NCI-H510A (cell line): ENCODE measurements at regions not wholly inside any gene's neighbourhood (a gene's known extent, or its start where the extent isn't known, plus 50 kb on each side); places are given as distances from the start of the nearest gene placed in this dataset.

Experiments used
- DNase-seq: peaks from one replicate; lab custom pipeline; 2025; lab: John Stamatoyannopoulos, UW

DNA sequence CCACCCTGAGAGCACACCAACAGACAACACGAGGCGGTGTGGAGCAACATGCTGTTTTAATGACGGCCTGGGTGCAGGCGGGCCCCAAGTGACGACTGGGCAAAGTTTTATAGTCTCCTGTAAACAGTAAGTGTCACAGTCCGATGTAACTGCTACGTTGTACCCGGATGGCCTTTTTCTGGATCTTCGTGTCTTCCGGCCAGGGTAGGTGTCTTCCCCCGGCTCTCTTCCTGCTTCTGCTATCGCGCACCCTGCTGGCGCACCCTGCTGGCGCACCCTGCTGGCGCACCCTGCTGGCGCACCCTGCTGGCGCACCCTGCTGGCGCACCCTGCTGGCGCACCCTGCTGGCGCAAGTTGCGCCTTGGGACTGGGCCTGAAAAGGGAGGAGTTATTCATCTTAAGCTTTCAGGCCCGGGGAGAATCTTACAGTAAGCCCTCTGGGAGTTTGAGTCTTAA, 143.0 kb upstream of the TARS1 start:
- DNase-seq, result peak; percentile 2

DNA sequence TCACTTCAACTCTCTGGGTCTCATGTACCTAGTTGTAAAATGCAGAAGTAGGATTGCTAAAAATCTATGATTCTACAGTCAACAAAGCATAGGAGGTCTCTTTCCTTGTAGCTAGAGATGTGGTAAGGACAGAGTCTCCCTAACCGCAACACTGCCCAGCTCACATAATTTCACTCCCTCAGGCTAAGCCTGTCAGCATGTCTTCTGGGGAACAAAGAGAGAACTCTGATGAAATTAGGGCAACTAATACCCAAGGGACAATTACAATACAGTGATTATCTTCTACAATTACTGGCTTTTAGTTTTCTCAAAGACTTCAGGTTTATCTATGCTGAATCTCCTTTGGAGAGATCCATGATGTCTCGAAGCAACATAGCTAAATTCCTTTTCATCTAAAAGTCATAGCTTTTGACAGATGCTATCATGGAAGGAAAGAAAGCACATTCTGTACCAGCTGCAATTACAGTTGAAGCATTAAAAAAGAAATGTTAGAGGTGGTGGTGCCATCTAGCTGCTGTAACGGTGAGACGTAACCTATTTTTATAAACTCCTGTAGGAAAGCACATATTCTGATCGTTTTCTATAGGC, 141.1 kb upstream of the TARS1 start:
- DNase-seq, result no peak

DNA sequence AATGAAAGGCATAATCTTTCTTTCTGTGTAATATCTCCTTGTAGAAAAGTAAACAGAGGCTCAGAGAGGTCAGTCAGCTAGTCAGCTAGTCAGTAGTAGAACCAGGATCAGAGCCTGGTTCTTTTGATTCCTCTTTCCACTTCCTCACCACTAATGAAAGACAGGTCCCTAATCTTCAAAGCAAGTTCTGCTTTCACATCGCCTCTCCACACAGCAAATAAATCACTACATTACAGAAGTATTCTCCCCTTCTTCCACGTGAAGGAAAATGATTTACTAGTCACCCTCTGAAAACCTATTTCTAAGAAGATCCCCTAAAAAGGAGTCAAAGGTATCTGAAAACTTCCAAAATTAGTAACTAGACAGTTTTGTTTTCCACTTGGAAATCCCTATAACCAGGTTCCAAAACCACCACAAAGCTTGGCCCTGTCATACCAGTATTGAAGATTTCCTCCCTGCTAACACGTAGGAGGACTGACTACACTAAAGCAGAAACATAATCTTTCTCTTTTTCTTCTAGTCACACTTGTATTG, 140.5 kb upstream of the TARS1 start:
- no peak for DNase-seq

GRCh38 chr5:33303579-33304095, 137.1 kb upstream of the TARS1 start:
- no peak for DNase-seq

DNA sequence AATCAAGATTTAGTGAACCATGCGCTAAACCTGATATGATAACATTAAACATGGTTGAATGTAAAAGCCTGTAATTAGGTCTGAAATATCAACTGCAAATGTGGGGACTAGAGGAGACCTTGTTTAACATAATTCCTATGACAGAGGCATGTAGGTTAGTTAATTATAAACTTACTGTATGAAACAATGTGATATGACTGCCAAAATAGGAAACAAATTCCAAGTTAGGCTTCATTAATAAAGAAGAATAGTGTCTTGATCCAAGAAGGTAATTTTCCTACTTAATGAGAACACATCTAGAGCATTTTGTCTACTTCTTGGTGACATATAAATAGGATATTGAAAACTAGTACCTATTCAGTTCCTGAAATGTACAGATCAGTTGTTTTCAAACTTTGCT, 136.2 kb upstream of the TARS1 start:
- no peak for DNase-seq

- DNase-seq, result no peak
These were observed 135.2 kb upstream of the TARS1 start for GRCh38 chr5:33305572-33305971.

GRCh38 chr5:33306758-33307157, 134.0 kb upstream of the TARS1 start:
- DNase-seq, result no peak

DNA sequence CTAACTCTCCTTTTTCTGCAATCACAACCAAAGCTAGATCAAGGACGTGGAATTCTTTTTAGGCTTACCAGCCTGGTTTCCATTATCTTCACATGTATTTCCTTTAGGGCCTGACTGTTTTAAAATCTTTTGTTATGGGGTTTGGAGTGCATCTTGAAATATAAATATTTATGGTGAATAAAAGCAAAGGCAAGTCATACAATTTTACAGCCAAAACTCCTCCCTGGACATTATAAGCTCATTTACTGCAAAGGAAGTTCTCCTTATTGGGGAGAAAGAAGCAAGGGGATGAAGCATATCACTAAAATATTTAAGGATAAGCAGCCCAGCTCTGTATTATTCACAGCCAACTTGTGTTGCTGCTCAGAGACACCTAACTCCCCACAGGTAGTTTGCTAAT, 132.2 kb upstream of the TARS1 start:
- DNase-seq, result no peak

DNA sequence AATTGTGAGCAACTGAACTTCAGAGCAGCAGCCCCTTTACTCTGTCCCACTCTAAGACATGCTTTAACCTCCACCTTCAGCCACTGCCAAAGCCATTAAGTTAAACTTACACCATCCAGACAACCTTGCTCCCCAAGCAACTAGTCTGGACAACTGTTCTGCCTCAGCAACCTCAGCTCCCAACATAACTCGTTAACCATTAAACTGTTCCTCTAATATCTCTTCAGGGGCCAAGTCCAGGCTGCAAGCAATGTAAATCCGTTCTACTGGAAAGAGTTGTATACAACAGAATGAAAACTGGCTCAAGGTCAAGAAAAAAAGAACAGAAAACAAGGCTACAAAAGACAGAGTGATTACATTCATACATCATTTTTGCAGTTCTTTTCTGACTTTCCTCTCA, 131.7 kb upstream of the TARS1 start:
- DNase-seq, result no peak

DNA sequence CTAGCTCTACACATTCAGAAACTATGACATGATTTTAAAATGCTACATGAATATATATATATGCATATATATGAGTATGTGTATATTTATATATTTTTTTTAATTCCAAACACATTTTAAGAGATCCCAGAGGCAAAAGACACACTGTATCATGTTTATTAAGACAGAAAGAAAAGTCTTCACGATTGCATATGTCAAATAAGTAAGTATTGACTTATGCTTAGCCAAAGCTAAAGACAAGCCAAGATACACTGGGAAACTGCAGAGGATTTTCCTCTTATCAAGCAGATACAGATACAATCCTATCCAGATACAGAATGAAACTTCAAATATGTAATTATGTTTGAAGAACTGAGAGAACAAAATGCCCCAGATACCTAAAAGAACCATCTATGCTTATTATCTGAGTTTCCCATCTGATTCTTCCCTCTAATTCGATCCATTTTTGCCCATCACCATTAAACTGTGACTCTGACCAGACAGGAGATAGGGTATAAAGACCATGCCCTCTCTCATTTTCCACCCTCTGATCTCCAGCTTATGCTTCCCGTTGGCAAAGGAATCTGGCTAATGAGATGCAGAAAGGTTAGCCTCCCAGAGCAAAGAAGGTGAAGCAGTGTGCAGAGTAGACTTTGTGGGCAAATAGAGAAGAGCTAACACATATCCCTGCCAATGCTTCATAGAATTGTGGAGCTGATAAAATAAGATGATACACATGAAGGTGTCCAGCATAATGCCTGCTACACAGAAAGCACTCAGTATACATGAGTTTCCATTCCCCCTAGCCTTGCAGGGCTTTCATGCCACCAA, 131.0 kb upstream of the TARS1 start:
- DNase-seq, result no peak

DNA sequence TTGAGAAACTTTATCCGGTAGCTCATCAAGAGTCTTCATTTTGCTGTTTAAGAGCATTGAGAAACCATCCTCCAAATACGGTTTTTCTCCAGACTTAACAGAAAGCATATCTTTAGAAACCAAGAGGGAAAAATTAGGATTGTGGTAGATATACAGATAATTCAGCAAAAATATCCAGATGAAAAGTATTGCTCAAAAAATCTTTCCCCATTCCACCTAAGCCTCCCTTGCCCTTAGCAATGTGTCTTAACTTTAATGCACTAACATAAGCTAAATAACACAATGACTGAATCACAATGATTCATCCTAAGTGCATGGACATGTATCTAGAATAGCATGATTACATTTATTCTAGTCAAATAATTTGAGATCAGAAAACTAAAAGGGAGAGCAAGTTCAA, 130.3 kb upstream of the TARS1 start:
- DNase-seq, result no peak

- no peak for DNase-seq
These were observed 128.9 kb upstream of the TARS1 start for GRCh38 chr5:33311893-33312292.

- no peak for DNase-seq
These were observed 127.9 kb upstream of the TARS1 start for GRCh38 chr5:33312571-33313549.

GRCh38 chr5:33315189-33315588, 125.6 kb upstream of the TARS1 start:
- no peak for DNase-seq

GRCh38 chr5:33316773-33317172, 124.0 kb upstream of the TARS1 start:
- DNase-seq, result no peak

DNA sequence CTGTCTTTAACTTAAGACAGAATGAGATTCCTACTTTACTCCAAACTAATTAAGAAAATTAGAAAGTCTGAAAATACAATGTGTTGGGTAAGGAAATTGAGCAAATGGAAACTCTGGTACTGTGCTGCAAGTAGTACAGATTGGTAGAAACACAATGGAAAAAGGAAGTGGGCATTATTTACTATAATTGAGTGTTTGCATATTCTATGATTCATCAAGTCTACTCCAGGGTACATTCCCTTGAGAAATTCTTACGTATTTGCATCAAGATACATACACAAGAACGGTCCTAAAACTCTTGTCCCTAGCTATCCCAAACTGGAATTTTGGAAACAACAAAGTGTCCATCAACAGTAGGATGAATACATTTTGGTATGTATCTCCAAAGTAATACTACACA, 123.5 kb upstream of the TARS1 start:
- DNase-seq, result no peak

DNA sequence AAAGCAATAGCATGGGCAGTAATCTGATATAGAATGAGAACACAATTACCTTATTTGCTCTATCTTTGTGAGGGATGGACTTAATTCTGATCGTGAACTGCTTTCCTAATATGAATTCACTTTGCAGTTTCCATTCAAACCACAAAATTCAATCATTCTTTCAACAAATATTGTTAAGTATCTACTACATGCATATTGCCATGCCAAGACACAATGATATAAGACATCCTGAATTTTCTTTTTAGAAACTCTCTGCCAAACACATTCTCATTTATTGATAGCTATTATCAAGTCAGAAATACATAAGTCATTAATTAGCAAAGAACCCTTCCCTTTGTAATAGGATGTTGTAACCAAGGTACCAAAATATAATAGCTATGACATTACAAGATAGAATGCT, 121.6 kb upstream of the TARS1 start:
- no peak for DNase-seq

- DNase-seq, result no peak
These were observed 120.9 kb upstream of the TARS1 start for GRCh38 chr5:33319841-33320240.

DNA sequence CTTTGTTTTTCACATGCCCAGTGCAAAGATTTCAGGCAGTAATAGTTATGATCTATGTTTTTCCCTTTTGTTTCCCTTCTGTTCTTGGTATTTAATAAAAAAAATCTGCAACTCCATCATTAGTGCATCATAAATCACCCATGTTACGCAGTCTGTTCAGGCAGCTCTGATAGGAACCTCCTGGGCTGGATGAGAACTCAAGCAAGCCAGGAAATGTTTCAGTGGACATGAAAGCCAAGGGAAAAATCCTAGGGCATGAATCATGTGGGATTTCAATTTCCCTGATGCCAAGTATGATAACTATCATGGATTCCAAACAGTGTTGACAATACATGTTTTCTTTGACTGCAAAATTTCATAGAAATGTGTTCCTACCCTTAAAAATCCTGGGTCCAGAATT, 119.7 kb upstream of the TARS1 start:
- no peak for DNase-seq

- DNase-seq, result no peak
These were observed 118.1 kb upstream of the TARS1 start for GRCh38 chr5:33322632-33323031.

DNA sequence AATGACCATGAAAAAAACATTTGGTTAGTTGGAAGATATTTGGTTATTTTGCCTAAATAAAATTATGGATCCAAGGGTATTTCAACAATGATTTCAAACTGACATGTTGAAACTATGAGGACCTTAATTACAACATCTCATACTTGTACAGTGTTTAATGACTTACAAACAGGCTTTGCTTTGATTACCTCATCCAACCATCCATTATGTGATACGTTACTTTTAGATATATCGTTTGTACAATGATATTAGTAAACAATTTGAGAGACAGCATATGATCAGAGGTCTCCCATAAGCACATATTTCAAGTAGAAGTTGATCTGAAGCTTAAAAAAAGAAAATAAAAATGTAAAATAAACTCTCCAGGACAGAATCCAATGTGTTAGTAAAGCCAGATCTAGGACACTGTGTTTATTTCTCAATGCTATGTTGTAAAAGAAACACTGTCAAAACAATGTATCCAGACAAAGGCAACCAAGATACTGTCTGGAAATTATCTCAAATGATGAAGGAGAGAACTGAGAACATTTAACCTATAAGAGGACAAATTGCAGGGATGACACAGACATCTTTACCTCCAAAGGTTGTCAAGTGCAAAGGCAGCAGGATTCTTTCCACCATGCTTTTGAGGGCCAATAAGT, 116.0 kb upstream of the TARS1 start:
- no peak for DNase-seq

DNA sequence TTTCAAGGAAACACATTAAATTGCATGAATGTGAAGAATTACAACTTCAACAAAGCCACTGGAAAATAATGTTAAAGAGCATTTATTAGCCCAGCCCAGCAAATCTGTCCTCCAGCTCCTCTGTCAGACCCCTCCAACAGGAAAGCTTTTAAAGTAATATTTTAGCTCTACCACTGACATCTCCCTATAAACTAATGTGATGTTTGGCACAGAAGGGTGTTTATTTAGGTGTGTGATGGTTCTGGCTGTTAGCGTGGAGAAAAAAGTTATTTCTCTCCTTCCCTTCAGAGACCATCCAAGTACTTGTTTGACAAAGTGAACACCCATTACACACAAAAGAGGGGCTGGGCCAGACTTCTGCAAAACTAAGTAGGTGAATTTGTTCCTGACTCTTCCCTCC, 111.9 kb upstream of the TARS1 start:
- no peak for DNase-seq
